Testis (tissue), 2 donors: ENCODE measurements at regions not wholly inside any gene's neighbourhood (a gene's known extent, or its start where the extent isn't known, plus 50 kb on each side); places are given as distances from the start of the nearest gene placed in this dataset.

ENCODE experiments used
- DNase-seq: peaks from one replicate; pipeline ENCODE4 v3.0.0-alpha.2; 2019
- H3K27ac ChIP-seq, 2 donors: fragments of 200-600 bp; sonication (generic); one replicate each; pipeline ENCODE4 v1.5.1; 2019
- H3K27me3 ChIP-seq: fragments of 200-600 bp; sonication (generic); one replicate; pipeline ENCODE4 v1.5.1; 2019
- H3K36me3 ChIP-seq: fragments of 200-600 bp; sonication (generic); one replicate; pipeline ENCODE4 v1.5.1; 2017; ENCODE audit warnings: low read depth; ENCODE audit errors: missing control alignments
- H3K4me1 ChIP-seq: fragments of 200-600 bp; sonication (generic); one replicate; pipeline ENCODE4 v1.5.1; 2019
- H3K4me3 ChIP-seq, 2 donors: fragments of 200-600 bp; sonication (generic); one replicate each; pipeline ENCODE4 v1.5.1; 2017 to 2019
- H3K9me3 ChIP-seq: fragments of 200-600 bp; sonication (generic); one replicate; pipeline ENCODE4 v1.5.1; 2017
- CTCF ChIP-seq, 3 experiments: fragments of 450-650 bp in 2 of 3; fragments of 200-600 bp in 1 of 3; sonication (generic) in 1 of 3; IDR thresholded peaks; one replicate each; pipeline ENCODE4 v1.5.1; 2016 to 2019; ENCODE audit warnings: antibody characterized with exemption in 3 of 3, mild to moderate bottlenecking in 2 of 3, moderate library complexity in 1 of 3
- POLR2A ChIP-seq: fragments of 450-650 bp; IDR thresholded peaks from one replicate; pipeline ENCODE4 v1.6.1; 2017; ENCODE audit warnings: antibody characterized with exemption, mild to moderate bottlenecking, moderate library complexity
- WGBS, 2 donors: methylation state at CpG; one replicate each; pipeline ENCODE4 v1.1.5; 2018; 5-methylcytosine and 5-hydroxymethylcytosine counted together
- intact Hi-C: fragments of 100-400 bp; cut with DNase I; formaldehyde crosslinking; loops from one replicate; pipeline ENCODE4 v1.15.1; 2023; ENCODE audit warnings: low total_unique reads

- Histone ChIP-seq H3K9me3 (no peaks in the 10 kb centered on the region), H3K36me3 (no peaks in the 10 kb centered on the region), H3K27ac (no peak overlapping the region), H3K4me1 (no peaks in the 10 kb centered on the region), H3K27me3 (no peaks in the 10 kb centered on the region), H3K4me3 (no peak overlapping the region)
- DNase-seq: no peak
- intact Hi-C loops: no loop called here
- WGBS, 2 donors: 15 to 36% methylated on average over 1 of the region's 1 CpG
- no peak for TF ChIP-seq POLR2A
- no peak for TF ChIP-seq CTCF (IDR thresholded peaks at IDR 0.05)
Measured at GRCh38 chr21:15130751-15131150, 66.0 kb upstream of the NRIP1 start.

GRCh38 chr21:15132781-15133180 is 68.0 kb upstream of the NRIP1 start:
- no peak overlapping the region for H3K27ac ChIP-seq
- intact Hi-C loops: no loop called here
- no peak for DNase-seq
- no peaks in the 10 kb centered on the region for H3K4me1 ChIP-seq
- H3K27me3 ChIP-seq: no peaks in the 10 kb centered on the region
- TF ChIP-seq CTCF (IDR thresholded peaks at IDR 0.05): no peak
- no peak for TF ChIP-seq POLR2A
- H3K9me3 ChIP-seq: no peaks in the 10 kb centered on the region
- WGBS, 2 donors: 92 to 95% methylated on average over 7 of the region's 7 CpGs
- no peaks in the 10 kb centered on the region for H3K36me3 ChIP-seq
- no peak overlapping the region for H3K4me3 ChIP-seq

GRCh38 chr21:15134701-15135470 is 70.1 kb upstream of the NRIP1 start:
- intact Hi-C loops: no loop called here
- TF ChIP-seq CTCF (IDR thresholded peaks at IDR 0.05) (no peak), POLR2A (no peak)
- Histone ChIP-seq H3K4me1 (no peaks in the 10 kb centered on the region), H3K27me3 (no peaks in the 10 kb centered on the region), H3K9me3 (no peaks in the 10 kb centered on the region), H3K36me3 (no peaks in the 10 kb centered on the region), H3K4me3 (no peak overlapping the region), H3K27ac (no peak overlapping the region)
- 75 to 76% methylated on average over 7 of the region's 7 CpGs for WGBS, 2 donors
- DNase-seq: no peak

GRCh38 chr21:15135867-15136629 is 71.2 kb upstream of the NRIP1 start:
- Histone ChIP-seq H3K27me3 (no peaks in the 10 kb centered on the region), H3K36me3 (no peaks in the 10 kb centered on the region), H3K27ac (no peak overlapping the region), H3K4me1 (peaks cover 6% of the 10 kb centered on the region), H3K9me3 (no peaks in the 10 kb centered on the region), H3K4me3 (no peak overlapping the region)
- WGBS, 2 donors: 75 to 95% methylated on average over 3 of the region's 3 CpGs
- DNase-seq: no peak
- intact Hi-C loops: no loop called here
- no peak for TF ChIP-seq POLR2A
- TF ChIP-seq CTCF (IDR thresholded peaks at IDR 0.05): no peak
